Activated T-cell treated with anti-CD3 and anti-CD28 coated beads, Interleukin-2, amount 50 U/mL, for 4 hours (primary cell): ENCODE measurements at regions not wholly inside any gene's neighbourhood (a gene's known extent, or its start where the extent isn't known, plus 50 kb on each side); places are given as distances from the start of the nearest gene placed in this dataset.

ENCODE experiments used
- ATAC-seq, 2 donors: fragments of 200-7000 bp; cut with Tn5 transposase; one replicate each; pipeline ENCODE4 v1.10.0; 2021
- DNase-seq: peaks from one replicate; pipeline ENCODE4 v3.0.0-alpha.2; 2020
- H3K27me3 Mint-ChIP-seq: one replicate; pipeline ENCODE4 v1.8.0; 2021; ENCODE audit warnings: low read depth, mixed read lengths
- H3K36me3 Mint-ChIP-seq: one replicate; pipeline ENCODE4 v1.8.0; 2022; ENCODE audit warnings: mixed read lengths; ENCODE audit not compliant: insufficient read depth
- H3K4me1 Mint-ChIP-seq: one replicate; pipeline ENCODE4 v1.8.0; 2021; ENCODE audit warnings: low read depth, mixed read lengths
- H3K4me3 Mint-ChIP-seq: one replicate; pipeline ENCODE4 v1.8.0; 2021; ENCODE audit warnings: mild to moderate bottlenecking, moderate library complexity, mixed read lengths
- H3K9me3 Mint-ChIP-seq: one replicate; pipeline ENCODE4 v1.8.0; 2021; ENCODE audit warnings: mixed read lengths

DNA sequence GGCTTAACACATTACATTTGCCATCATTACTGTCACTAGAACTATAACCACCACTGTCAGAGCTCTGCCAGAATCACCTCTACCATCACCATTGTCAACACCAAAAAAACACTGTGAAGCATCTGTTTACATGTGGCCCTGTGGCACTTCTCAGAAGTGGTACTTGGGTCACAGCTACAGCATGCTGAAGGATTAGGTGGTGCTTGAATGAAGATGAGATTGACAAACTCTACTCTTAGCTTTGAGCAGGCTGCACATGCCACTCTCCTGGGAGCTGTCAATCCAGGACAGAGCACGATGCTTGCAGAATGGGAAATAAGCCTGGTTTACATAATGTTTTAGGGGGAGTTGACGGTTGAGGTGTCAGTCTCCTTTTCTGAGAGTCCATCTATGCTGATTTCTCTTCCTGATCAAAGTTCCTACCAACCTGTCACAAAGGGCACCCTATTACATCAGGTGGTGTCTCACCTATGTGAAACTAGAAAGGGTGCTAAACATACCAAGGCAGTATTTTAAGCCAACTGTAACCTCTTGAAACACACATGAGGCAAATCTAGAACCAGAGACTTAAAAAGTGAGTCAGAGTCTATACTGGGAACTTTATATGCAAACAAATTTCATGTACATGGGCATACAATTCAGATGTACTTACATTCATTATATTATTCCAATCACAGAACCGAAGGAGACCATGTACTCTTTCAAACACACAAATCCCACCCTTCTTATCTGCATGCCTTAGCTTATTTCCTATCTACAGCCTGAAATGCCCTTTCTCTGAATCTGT, 258.7 kb downstream of the EMP1 start:
- no peaks in the 10 kb centered on the region for H3K36me3 Mint-ChIP-seq
- no peak overlapping the region for H3K4me3 Mint-ChIP-seq
- no peak for DNase-seq
- no peaks in the 10 kb centered on the region for H3K9me3 Mint-ChIP-seq
- no peaks in the 10 kb centered on the region for H3K4me1 Mint-ChIP-seq
- no peak for ATAC-seq
- peaks cover 13% of the 10 kb centered on the region for H3K27me3 Mint-ChIP-seq

DNA sequence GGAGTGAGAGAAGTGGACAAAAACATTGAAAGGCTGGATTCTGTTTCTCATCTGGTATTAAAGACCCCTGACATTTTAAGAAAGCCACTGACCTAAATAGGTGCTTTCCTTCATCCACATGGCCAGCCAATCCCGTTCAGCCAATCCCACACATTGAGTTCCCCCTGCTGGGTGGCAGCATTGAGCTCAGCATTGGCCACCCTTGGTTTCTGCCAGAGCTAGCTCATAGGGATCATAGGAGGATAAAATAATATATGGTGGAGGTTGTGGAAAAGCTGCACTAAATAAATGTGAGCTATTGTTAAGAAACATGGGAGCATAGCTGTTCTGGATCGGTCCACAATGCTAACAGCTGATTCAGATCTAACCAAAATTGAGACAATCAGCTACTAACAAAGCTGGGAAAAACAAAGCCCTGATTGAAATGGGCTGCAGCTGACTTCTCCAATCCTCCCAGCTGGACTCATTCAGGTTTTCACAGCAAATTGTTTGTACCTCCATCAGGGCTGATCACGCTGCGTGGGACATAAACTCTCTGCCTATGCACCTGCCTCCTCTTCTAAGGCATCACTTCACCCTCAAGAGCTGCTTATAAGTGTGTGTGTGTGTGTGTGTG, 256.5 kb downstream of the EMP1 start:
- Mint-ChIP-seq H3K36me3 (no peaks in the 10 kb centered on the region), H3K4me1 (no peaks in the 10 kb centered on the region), H3K27me3 (peaks cover 8% of the 10 kb centered on the region), H3K4me3 (no peak overlapping the region), H3K9me3 (no peaks in the 10 kb centered on the region)
- ATAC-seq, result no peak
- DNase-seq, result no peak

DNA sequence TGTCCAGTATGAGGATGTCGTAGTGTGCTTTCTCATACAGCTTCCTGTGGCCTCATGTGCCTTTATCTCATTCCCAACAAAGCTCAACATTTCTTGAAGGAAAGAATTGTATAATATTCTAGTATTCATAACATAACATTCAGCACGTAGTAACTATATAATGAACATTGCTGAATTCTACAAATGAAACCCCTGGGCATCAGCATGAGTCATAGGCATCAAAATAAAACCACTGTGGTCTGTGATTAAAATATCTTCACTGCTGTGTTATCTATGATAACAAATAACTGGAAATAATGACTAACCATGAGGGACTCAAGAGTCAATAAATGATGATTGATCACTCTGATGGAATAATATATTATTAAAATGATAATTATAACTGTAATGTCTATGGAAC, 255.2 kb downstream of the EMP1 start:
- no peak for DNase-seq
- H3K9me3 Mint-ChIP-seq, result no peaks in the 10 kb centered on the region
- no peaks in the 10 kb centered on the region for H3K36me3 Mint-ChIP-seq
- H3K4me3 Mint-ChIP-seq, result no peak overlapping the region
- no peaks in the 10 kb centered on the region for H3K4me1 Mint-ChIP-seq
- peaks cover 3% of the 10 kb centered on the region for H3K27me3 Mint-ChIP-seq
- ATAC-seq, result no peak

DNA sequence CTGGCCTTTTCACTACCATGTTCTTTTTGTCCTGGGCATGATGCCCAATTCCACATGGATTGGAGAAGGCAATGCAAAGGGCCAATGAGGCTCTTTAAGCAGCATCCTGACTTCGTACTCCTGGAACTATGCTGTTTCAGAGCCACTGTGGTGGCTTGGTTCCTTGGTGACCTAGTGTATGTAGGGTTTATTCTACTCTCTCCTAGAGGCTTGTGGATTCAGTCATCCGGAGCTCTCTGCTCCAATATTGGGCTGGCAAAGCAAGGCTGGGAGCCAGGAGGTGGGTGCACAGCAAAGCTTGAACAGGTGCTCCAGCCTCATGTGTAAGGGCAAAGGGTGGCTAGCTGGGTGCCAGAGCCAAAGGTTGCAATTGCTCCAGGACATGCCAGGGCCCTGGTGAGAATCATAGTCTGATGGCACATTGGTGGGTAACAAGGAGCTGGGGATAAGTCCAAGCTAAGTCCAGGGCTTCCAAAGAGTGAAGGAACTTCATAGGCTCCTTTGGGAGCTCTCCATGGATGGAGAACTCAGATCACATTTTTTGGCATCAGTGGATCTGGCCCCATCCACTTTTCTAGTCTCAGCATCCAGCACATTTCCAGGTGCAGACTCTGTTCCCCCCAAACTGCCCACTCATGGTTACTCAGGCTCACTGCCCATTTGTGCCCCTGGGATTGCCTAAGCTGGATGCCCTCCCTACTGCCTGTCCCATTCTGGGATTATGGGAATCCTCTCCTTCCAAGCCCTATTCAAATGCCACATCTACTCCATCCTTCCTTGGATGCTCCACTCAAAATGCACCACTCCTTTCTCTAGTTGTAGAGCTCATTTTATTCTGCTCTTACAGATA, 253.9 kb downstream of the EMP1 start:
- no peak overlapping the region for H3K4me3 Mint-ChIP-seq
- ATAC-seq (no peak), DNase-seq (no peak)
- no peaks in the 10 kb centered on the region for H3K9me3 Mint-ChIP-seq
- no peaks in the 10 kb centered on the region for H3K4me1 Mint-ChIP-seq
- H3K36me3 Mint-ChIP-seq, result no peaks in the 10 kb centered on the region
- peaks cover 3% of the 10 kb centered on the region for H3K27me3 Mint-ChIP-seq

DNA sequence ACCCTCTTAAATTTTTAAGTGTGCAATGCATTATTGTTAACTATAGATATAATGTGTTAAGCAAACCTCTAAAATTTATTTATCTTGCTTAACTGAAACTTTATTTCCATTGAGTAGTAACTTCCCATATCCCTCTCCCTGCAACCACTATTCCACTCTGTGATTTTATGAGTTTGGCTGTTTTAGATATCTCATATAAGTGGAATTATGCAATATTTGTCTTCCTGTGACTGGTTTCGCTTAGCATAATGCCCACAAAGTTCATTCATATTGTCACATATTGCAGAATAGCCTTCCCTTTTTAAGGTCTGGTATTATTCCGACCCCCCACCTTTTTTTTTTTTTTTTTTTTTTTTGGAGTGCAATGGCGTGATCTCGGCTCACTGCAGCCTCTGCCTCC, 247.6 kb downstream of the EMP1 start:
- ATAC-seq (no peak), DNase-seq (no peak)
- no peak overlapping the region for H3K4me3 Mint-ChIP-seq
- H3K36me3 Mint-ChIP-seq, result no peaks in the 10 kb centered on the region
- H3K27me3 Mint-ChIP-seq, result no peaks in the 10 kb centered on the region
- H3K4me1 Mint-ChIP-seq, result no peaks in the 10 kb centered on the region
- no peaks in the 10 kb centered on the region for H3K9me3 Mint-ChIP-seq

DNA sequence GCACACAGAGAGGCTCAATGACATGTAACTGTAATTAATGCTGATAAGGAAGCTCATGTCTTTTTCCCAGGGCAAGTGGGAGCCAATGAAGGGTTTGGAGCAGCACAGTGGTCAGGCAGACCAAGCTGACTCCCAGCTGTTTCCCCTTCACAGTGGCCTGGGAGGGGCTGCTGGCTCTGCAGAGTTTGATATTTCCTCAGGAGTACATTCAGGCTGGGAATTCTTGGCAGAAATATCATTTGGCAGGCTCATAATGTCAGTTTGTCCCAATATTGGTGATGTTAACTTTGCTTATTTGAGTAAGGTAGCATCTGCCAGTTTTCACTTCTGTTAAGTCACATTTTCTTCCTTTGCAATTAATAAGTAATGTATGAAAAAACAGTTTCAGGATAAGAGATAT, 247.0 kb downstream of the EMP1 start:
- Mint-ChIP-seq H3K9me3 (no peaks in the 10 kb centered on the region), H3K27me3 (no peaks in the 10 kb centered on the region), H3K4me3 (no peak overlapping the region), H3K36me3 (no peaks in the 10 kb centered on the region), H3K4me1 (no peaks in the 10 kb centered on the region)
- ATAC-seq (no peak), DNase-seq (no peak)

DNA sequence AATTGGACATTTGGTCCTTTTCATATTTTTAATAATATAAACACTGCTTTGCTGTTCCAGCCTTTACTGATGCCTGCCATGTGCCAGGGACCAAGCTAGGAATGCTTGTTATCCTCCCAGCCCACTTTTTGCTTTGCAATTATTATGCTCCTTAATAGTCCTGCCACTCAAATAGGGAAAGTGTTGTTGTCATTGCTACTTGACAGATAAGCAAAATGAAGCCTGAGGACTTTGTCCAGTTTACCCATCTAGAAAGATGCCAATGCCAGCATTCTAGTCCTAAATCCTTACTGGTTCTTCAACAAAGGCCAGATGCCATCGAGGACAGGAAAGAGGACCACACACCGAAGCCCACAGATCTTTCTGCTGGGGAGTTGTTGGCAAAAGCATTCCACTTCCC, 246.5 kb downstream of the EMP1 start:
- no peaks in the 10 kb centered on the region for H3K27me3 Mint-ChIP-seq
- DNase-seq (no peak), ATAC-seq (no peak)
- no peaks in the 10 kb centered on the region for H3K36me3 Mint-ChIP-seq
- H3K4me3 Mint-ChIP-seq, result no peak overlapping the region
- no peaks in the 10 kb centered on the region for H3K9me3 Mint-ChIP-seq
- no peaks in the 10 kb centered on the region for H3K4me1 Mint-ChIP-seq

DNA sequence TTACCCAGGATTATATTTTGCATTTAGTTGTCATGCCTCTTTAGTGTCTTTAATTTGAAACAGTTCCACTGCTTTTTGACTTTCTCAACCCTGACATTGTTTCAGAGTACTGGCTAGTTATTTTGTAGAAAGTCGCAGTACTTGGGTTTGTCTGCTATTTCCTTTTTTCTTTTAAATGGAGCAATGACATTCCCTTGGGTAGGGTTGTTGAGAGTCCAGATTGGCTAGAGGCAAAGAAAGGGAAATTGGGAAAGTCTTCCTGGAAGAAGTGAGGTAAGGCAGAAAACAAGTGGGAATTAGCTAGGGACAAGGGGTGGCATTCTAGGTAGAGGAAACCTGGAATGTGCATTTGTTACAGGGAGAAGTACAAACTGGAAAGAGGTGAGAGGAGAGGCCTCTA, 245.9 kb downstream of the EMP1 start:
- DNase-seq (no peak), ATAC-seq (no peak)
- peaks cover under 1% of the 10 kb centered on the region for H3K27me3 Mint-ChIP-seq
- no peaks in the 10 kb centered on the region for H3K4me1 Mint-ChIP-seq
- no peak overlapping the region for H3K4me3 Mint-ChIP-seq
- no peaks in the 10 kb centered on the region for H3K9me3 Mint-ChIP-seq
- no peaks in the 10 kb centered on the region for H3K36me3 Mint-ChIP-seq

DNA sequence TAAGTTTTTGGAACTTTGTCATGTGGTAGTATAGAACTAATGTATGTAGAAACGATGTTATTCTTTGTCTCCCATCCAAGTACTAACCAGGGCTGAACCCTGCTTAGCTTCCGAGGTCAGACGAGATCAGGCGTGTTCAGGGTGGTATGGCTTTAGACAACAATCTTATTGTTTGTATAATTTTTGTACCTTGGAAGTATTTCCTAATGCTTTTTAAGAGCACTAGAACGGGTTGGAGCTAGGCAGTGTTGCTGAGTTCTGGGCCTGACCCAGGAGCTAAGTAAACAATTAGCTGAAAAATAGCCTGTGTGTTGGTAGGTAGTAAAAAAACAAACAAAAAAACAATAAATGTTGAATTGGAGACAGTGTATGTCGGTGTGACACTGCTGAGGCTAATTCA, 244.3 kb downstream of the EMP1 start:
- Mint-ChIP-seq H3K4me3 (no peak overlapping the region), H3K9me3 (no peaks in the 10 kb centered on the region), H3K36me3 (no peaks in the 10 kb centered on the region), H3K4me1 (no peaks in the 10 kb centered on the region), H3K27me3 (peaks cover 4% of the 10 kb centered on the region)
- DNase-seq (no peak), ATAC-seq (no peak)

DNA sequence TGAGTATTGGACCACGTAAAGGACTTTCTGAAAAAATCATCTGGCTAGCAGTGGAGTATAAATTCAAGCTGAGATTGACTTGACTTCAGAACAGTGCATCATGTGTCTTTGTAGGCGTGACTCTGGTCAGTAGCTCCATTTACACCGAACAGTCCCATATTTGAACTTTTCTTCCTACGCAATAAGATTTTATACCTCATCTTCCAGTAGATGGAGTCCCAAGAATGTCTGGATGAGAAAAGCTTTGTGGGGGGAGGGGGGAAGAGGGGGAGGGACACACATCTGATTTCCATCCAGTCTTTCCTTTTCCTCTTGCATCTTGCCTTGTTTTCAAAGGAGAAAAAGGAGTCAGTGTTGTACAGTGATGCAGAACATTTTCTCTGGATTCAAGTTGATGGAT, 241.0 kb downstream of the EMP1 start:
- Mint-ChIP-seq H3K9me3 (no peaks in the 10 kb centered on the region), H3K4me1 (no peaks in the 10 kb centered on the region), H3K27me3 (peaks cover 4% of the 10 kb centered on the region), H3K4me3 (no peak overlapping the region), H3K36me3 (no peaks in the 10 kb centered on the region)
- ATAC-seq (no peak), DNase-seq (no peak)

DNA sequence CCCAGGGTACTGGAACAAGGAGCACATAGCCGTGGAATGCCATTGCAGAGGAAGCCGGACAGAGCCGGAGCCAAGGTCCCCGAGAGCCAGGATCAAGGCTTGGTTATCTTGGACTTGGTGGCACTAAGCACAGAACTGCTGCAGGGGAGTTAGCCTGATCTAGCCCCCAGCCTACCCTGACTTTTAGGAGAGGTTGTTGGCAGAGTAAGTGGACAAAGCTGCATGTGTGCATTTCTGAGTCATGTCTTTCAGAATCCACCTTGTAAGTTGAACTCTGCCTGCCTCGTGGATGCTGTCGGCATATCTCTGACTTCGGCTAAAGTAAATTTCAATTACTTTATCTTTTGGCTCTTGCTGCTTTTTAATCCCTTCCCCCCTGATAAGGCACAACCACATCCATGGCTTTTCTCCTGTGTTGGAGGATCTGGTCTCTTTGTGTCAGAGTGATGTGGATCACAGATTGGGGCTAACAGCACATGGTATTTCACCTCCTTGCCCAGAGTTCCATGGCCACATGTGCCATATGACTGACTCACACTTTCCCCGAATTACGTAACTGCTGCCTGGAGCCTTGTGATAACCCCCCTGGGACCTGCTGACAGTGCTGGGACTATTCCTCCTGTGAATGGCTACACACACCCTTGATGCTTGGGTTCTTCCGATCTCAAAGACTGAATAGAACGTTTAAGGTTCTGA, 240.3 kb downstream of the EMP1 start:
- ATAC-seq (no peak), DNase-seq (no peak)
- Mint-ChIP-seq H3K36me3 (no peaks in the 10 kb centered on the region), H3K4me3 (no peak overlapping the region), H3K9me3 (no peaks in the 10 kb centered on the region), H3K27me3 (peaks cover 4% of the 10 kb centered on the region), H3K4me1 (no peaks in the 10 kb centered on the region)

DNA sequence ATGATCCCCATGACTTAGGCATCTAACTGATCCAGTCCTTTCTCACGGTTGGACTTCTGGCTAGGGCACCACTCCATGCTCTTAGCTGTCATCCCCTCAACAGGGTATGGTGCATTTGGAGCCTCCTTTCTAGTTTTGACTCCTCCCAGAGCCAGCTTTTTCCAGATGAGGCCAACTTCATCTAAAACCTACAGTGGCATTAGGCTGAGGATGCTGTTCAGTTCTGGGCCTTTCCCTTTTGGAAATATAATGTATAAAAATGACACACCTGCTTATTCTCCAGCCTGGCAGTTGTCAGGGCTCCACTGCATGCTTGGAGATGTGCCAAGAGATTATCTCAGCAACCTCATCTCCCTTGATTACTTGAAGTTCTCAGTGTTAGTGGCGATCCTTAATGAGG, 239.7 kb downstream of the EMP1 start:
- no peak overlapping the region for H3K4me3 Mint-ChIP-seq
- no peaks in the 10 kb centered on the region for H3K4me1 Mint-ChIP-seq
- H3K27me3 Mint-ChIP-seq, result peaks cover 4% of the 10 kb centered on the region
- no peak for ATAC-seq
- no peak for DNase-seq
- no peaks in the 10 kb centered on the region for H3K36me3 Mint-ChIP-seq
- H3K9me3 Mint-ChIP-seq, result no peaks in the 10 kb centered on the region

DNA sequence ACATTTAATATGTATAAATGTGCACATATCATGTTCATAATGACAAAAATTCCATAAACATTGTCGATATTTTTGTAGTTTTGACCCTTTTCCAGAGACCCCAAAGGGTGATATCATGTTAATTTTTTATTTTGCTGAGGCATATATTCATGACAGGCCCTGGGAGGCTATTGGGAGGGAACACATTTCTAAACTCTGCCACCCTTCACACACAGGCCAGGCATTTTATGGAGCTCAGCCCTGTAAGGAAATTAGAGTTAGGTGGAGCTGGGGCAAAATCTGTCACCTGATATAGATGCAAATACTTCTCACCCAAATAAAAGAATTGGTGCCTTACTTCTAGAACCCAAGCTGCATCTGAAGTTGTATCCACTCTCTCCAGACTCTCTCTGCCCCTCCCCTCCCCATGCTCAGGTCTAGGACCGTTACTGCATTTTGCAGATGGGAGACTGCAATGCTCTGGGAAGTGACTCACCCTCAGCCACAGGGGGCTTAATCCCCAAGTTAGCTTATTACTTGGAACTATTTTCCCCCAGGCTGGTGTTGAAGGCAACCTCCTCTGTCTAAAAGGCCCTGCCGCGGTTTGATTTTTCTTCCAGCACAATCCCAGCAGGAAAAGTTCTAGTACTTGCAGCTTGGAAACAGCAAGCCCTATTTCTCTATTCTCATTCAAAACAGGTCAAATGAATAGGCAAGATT, 238.9 kb downstream of the EMP1 start:
- Mint-ChIP-seq H3K4me3 (no peak overlapping the region), H3K9me3 (no peaks in the 10 kb centered on the region), H3K4me1 (no peaks in the 10 kb centered on the region), H3K27me3 (peaks cover 4% of the 10 kb centered on the region), H3K36me3 (no peaks in the 10 kb centered on the region)
- ATAC-seq (no peak), DNase-seq (no peak)

DNA sequence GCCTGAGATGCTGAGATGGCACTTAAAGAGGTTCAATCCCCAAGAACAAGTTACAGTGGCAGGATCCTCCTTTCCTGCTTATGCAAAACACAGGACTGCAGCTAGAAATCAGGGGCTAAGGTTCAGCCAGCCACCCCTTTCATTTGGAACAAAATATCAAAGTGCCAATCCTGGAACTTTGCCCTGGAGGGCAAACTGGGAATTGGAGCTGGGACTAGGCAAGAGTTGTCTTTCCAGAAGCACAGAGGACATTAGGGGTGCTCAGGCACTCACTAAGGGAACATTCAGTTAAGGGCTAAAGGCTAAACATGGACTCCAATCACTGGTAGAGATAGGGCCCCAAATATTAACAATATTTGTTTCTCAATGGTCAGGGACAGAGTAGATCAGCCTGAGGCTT, 237.2 kb downstream of the EMP1 start:
- H3K4me3 Mint-ChIP-seq, result no peak overlapping the region
- no peak for DNase-seq
- peaks cover 4% of the 10 kb centered on the region for H3K27me3 Mint-ChIP-seq

More for the DNA sequence above, 237.2 kb downstream of the EMP1 start:
- Mint-ChIP-seq H3K4me1 (no peaks in the 10 kb centered on the region), H3K9me3 (no peaks in the 10 kb centered on the region), H3K36me3 (no peaks in the 10 kb centered on the region)
- ATAC-seq, result no peak
